Astrocyte (in vitro differentiated cells and primary cell): ENCODE measurements at regions not wholly inside any gene's neighbourhood (a gene's known extent, or its start where the extent isn't known, plus 50 kb on each side); places are given as distances from the start of the nearest gene placed in this dataset.

Experiments used
- DNase-seq: peaks from one replicate; pipeline ENCODE4 v3.0.0-alpha.2; 2010; ENCODE audit warnings: low read depth
- FAIRE-seq: peaks from 2 replicates; lab custom pipeline; 2011; peaks lifted over from hg19 to GRCh38; lab: Jason Lieb, UNC
- H2AFZ ChIP-seq: 2 replicates; pipeline ENCODE4 v1.6.0; 2012; ENCODE audit warnings: low read depth, low read length, inconsistent platforms
- H3K27ac ChIP-seq: 2 replicates; pipeline ENCODE4 v1.5.1; 2011; ENCODE audit warnings: low read depth, low read length, inconsistent platforms
- H3K27me3 ChIP-seq: 2 replicates; pipeline ENCODE4 v1.6.0; 2011; ENCODE audit warnings: low read length, inconsistent platforms; ENCODE audit not compliant: insufficient read depth
- H3K36me3 ChIP-seq: 2 replicates; pipeline ENCODE4 v1.5.1; 2011; ENCODE audit warnings: low read length, inconsistent platforms; ENCODE audit not compliant: insufficient read depth
- H3K4me1 ChIP-seq: 2 replicates; pipeline ENCODE4 v1.5.1; 2011; ENCODE audit warnings: low read length, inconsistent platforms; ENCODE audit not compliant: insufficient read depth
- H3K4me2 ChIP-seq: 2 replicates; pipeline ENCODE4 v1.6.0; 2012; ENCODE audit warnings: low read length, inconsistent platforms
- H3K4me3 ChIP-seq: 2 replicates; pipeline ENCODE4 v1.5.1; 2011; ENCODE audit warnings: low read depth, mild to moderate bottlenecking, low read length, inconsistent platforms; ENCODE audit not compliant: insufficient read depth
- H3K79me2 ChIP-seq: 2 replicates; pipeline ENCODE4 v1.6.0; 2012; ENCODE audit warnings: mild to moderate bottlenecking, low read length, inconsistent platforms; ENCODE audit not compliant: insufficient read depth
- H3K9ac ChIP-seq: 2 replicates; pipeline ENCODE4 v1.6.0; 2012; ENCODE audit warnings: mild to moderate bottlenecking, low read length, inconsistent platforms
- H3K9me3 ChIP-seq: 2 replicates; pipeline ENCODE4 v1.5.1; 2012; ENCODE audit warnings: low read depth, mild to moderate bottlenecking, low read length, inconsistent platforms; ENCODE audit not compliant: insufficient read depth
- H4K20me1 ChIP-seq: 2 replicates; pipeline ENCODE4 v1.6.0; 2012; ENCODE audit warnings: low read length, inconsistent platforms; ENCODE audit not compliant: insufficient read depth
- H3K27ac Mint-ChIP-seq: one replicate; pipeline ENCODE4 v1.8.0; 2021; ENCODE audit warnings: mild to moderate bottlenecking, mixed read lengths; ENCODE audit not compliant: unreplicated experiment
- H3K27me3 Mint-ChIP-seq: one replicate; pipeline ENCODE4 v1.8.0; 2021; ENCODE audit warnings: low read depth, mixed read lengths; ENCODE audit not compliant: unreplicated experiment
- H3K36me3 Mint-ChIP-seq: one replicate; pipeline ENCODE4 v1.8.0; 2021; ENCODE audit warnings: low read depth, mixed read lengths; ENCODE audit not compliant: unreplicated experiment
- H3K4me1 Mint-ChIP-seq: one replicate; pipeline ENCODE4 v1.8.0; 2021; ENCODE audit warnings: low read depth, mixed read lengths; ENCODE audit not compliant: unreplicated experiment
- H3K4me3 Mint-ChIP-seq: one replicate; pipeline ENCODE4 v1.8.0; 2021; ENCODE audit warnings: mild to moderate bottlenecking, moderate library complexity, mixed read lengths; ENCODE audit not compliant: unreplicated experiment
- H3K9me3 Mint-ChIP-seq: one replicate; pipeline ENCODE4 v1.8.0; 2021; ENCODE audit warnings: mild to moderate bottlenecking, mixed read lengths; ENCODE audit not compliant: unreplicated experiment
- CTCF ChIP-seq: IDR thresholded peaks from 2 replicates; pipeline ENCODE4 v1.5.1; 2011; ENCODE audit warnings: low read depth, mild to moderate bottlenecking, inconsistent platforms, low read length, moderate library complexity; ENCODE audit not compliant: insufficient read depth
- EZH2 ChIP-seq: IDR thresholded peaks from 2 replicates; pipeline ENCODE4 v1.6.1; 2012; ENCODE audit warnings: mild to moderate bottlenecking, low read length, inconsistent platforms; ENCODE audit not compliant: insufficient read depth

DNA sequence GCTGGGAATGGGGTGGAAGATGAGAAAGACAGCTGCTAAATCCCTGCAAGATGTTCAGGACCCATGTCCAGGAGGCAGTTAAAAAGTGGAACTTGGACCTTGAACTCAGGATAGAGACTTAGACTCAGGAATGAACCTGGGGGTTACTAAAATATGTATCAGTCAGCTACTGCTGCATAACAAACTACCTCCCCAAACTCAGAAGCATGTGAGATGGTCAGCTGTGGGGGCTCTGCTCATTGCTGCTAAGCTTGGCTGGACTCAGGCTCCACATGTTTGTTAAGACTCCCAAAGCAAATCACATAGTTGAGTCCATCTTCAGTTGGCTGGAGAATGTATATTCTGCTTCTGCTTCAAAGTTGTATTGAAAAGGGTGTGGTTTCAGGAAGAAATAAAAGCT lies 61.4 kb upstream of the COPS8 start:
- Histone ChIP-seq H3K9me3 (peaks cover 5% of the 10 kb centered on the region), H3K27ac (no peak overlapping the region), H3K79me2 (no peaks in the 10 kb centered on the region), H3K4me1 (peaks cover 13% of the 10 kb centered on the region), H4K20me1 (no peaks in the 10 kb centered on the region), H2AFZ (no peak overlapping the region), H3K4me3 (no peak overlapping the region), H3K9ac (no peak overlapping the region), H3K27me3 (no peaks in the 10 kb centered on the region), H3K36me3 (no peaks in the 10 kb centered on the region), H3K4me2 (no peak overlapping the region)
- H3K4me3 Mint-ChIP-seq = no peak overlapping the region
- H3K27me3 Mint-ChIP-seq = peaks cover 4% of the 10 kb centered on the region
- H3K4me1 Mint-ChIP-seq = no peaks in the 10 kb centered on the region
- FAIRE-seq = no peak
- TF ChIP-seq CTCF (no peak), EZH2 (no peak)
- peaks cover 8% of the 10 kb centered on the region for H3K9me3 Mint-ChIP-seq
- no peak overlapping the region for H3K27ac Mint-ChIP-seq
- H3K36me3 Mint-ChIP-seq = peaks cover 1% of the 10 kb centered on the region
- DNase-seq = no peak

- peak overlapping the region; percentile 27 for H3K27ac ChIP-seq
- no peak overlapping the region for H3K4me3 ChIP-seq
- H3K4me2 ChIP-seq = peak overlapping the region; percentile 62
- Mint-ChIP-seq H3K27ac (no peak overlapping the region), H3K4me3 (no peak overlapping the region), H3K27me3 (peaks cover 4% of the 10 kb centered on the region), H3K4me1 (no peaks in the 10 kb centered on the region), H3K36me3 (peaks cover 1% of the 10 kb centered on the region), H3K9me3 (peaks cover 8% of the 10 kb centered on the region)
- H3K9me3 ChIP-seq = peaks cover 5% of the 10 kb centered on the region
- peak overlapping the region; percentile 49 for H3K9ac ChIP-seq
- no peaks in the 10 kb centered on the region for H3K36me3 ChIP-seq
- no peaks in the 10 kb centered on the region for H3K79me2 ChIP-seq
- TF ChIP-seq CTCF (no peak), EZH2 (no peak)
- no peak overlapping the region for H2AFZ ChIP-seq
- no peaks in the 10 kb centered on the region for H3K27me3 ChIP-seq
- no peaks in the 10 kb centered on the region for H4K20me1 ChIP-seq
- DNase-seq (peak; percentile 91), FAIRE-seq (no peak)
- peaks cover 13% of the 10 kb centered on the region for H3K4me1 ChIP-seq
These were observed 60.4 kb upstream of the COPS8 start for GRCh38 chr2:237025090-237025865.

- peak; percentile 29 for FAIRE-seq
These were observed 58.5 kb upstream of the COPS8 start for GRCh38 chr2:237026981-237027711.

More at GRCh38 chr2:237026981-237027711, 58.5 kb upstream of the COPS8 start:
- Histone ChIP-seq H3K9ac (no peak overlapping the region), H3K36me3 (no peaks in the 10 kb centered on the region), H3K4me3 (no peak overlapping the region), H3K79me2 (no peaks in the 10 kb centered on the region), H4K20me1 (no peaks in the 10 kb centered on the region), H3K4me2 (no peak overlapping the region), H3K9me3 (peaks cover 5% of the 10 kb centered on the region), H3K4me1 (peaks cover 13% of the 10 kb centered on the region), H3K27me3 (no peaks in the 10 kb centered on the region), H3K27ac (no peak overlapping the region), H2AFZ (no peak overlapping the region)
- DNase-seq = peak; percentile 56
- TF ChIP-seq CTCF = peak; percentile 93
- TF ChIP-seq EZH2 = no peak
- H3K4me3 Mint-ChIP-seq = no peak overlapping the region
- H3K9me3 Mint-ChIP-seq = peaks cover 9% of the 10 kb centered on the region
- H3K27me3 Mint-ChIP-seq = peaks cover 5% of the 10 kb centered on the region
- H3K27ac Mint-ChIP-seq = no peak overlapping the region
- peaks cover 1% of the 10 kb centered on the region for H3K36me3 Mint-ChIP-seq
- H3K4me1 Mint-ChIP-seq = no peaks in the 10 kb centered on the region
